ENCODE measurements at regions not wholly inside any gene's neighbourhood (a gene's known extent, or its start where the extent isn't known, plus 50 kb on each side); places are given as distances from the start of the nearest gene placed in this dataset.

DNA sequence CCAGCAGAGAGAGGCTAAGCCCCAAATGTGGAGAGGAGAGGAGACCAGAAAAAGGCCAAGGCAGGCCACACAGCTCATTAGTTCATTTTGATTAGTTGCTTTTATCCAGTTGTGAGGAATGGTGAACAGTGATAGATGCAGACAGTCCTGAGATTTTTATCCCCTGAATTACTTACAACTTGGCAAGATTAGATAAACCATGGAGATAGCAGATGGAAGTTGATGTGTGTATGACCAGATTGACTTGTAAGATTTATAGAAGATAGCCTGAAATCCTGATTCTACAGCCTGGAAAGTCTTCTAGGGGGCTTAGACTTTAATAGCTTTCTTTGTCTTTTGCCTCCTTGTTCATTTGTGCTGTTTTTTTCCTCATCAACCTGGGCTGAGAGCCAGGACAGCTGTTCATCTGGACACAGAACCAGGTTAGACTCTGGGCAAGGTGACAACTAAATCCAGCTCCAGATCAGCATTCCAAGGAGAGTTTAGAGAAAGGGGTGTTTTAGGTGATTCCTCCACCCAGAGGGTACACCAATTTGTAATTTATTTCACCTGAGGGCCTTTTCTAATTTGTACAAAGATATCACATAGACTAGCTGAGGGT is 215.5 kb downstream of the SPATA18 start:
- TF ChIP-seq POLR2AphosphoS5 (IDR thresholded peaks at IDR 0.05) (no peak), EP300 (IDR thresholded peaks at IDR 0.05) (no peak), POLR2A (IDR thresholded peaks at IDR 0.05) (no peak)
- TF ChIP-seq, protein P1, sequence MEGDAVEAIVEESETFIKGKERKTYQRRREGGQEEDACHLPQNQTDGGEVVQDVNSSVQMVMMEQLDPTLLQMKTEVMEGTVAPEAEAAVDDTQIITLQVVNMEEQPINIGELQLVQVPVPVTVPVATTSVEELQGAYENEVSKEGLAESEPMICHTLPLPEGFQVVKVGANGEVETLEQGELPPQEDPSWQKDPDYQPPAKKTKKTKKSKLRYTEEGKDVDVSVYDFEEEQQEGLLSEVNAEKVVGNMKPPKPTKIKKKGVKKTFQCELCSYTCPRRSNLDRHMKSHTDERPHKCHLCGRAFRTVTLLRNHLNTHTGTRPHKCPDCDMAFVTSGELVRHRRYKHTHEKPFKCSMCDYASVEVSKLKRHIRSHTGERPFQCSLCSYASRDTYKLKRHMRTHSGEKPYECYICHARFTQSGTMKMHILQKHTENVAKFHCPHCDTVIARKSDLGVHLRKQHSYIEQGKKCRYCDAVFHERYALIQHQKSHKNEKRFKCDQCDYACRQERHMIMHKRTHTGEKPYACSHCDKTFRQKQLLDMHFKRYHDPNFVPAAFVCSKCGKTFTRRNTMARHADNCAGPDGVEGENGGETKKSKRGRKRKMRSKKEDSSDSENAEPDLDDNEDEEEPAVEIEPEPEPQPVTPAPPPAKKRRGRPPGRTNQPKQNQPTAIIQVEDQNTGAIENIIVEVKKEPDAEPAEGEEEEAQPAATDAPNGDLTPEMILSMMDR (IDR thresholded peaks at IDR 0.05), result no peak
